ENCODE measurements at regions not wholly inside any gene's neighbourhood (a gene's known extent, or its start where the extent isn't known, plus 50 kb on each side); places are given as distances from the start of the nearest gene placed in this dataset.

GRCh38 chr19:32254509-32254890 is 90.9 kb upstream of the ZNF507 start:
- Histone ChIP-seq H2BK5ac (ENCODE audit: low read length) (no peak overlapping the region), H2AK5ac (ENCODE audit: low read depth, low read length) (no peak overlapping the region), H2BK15ac (ENCODE audit: low read length) (no peak overlapping the region), H3K27me3 (ENCODE audit: control insufficient read depth in 3 of 3, insufficient read depth in 3 of 3, low read depth in 1 of 3, low read length in 3 of 3) (peaks cover 0 to 5% (median 3%) of the 10 kb centered on the region in 3 experiments), H3K14ac (ENCODE audit: low read length) (no peak overlapping the region), H3K23ac (ENCODE audit: low read depth, low read length, poor library complexity) (no peak overlapping the region), H3K18ac (ENCODE audit: low read length) (no peak overlapping the region), H2BK12ac (ENCODE audit: low read length) (no peak overlapping the region), H3K36me3 (replicated peaks in 1 of 2; ENCODE audit: control insufficient read depth in 2 of 2, insufficient read depth in 2 of 2, low read length in 2 of 2) (no peaks in the 10 kb centered on the region), H3K9ac (ENCODE audit: low read depth, low read length, poor library complexity) (no peak overlapping the region), H2AFZ (ENCODE audit: low read length) (no peak overlapping the region), H4K8ac (ENCODE audit: low read depth, low read length) (no peak overlapping the region), H3K79me1 (ENCODE audit: low read depth, low read length) (peaks cover 3% of the 10 kb centered on the region), H3K4me2 (ENCODE audit: insufficient read depth, low read length, poor library complexity, severe bottlenecking) (no peak overlapping the region), H3K9me3 (replicated peaks in 1 of 2; ENCODE audit: control insufficient read depth in 2 of 2, insufficient read depth in 1 of 2, low read depth in 1 of 2, low read length in 2 of 2) (peaks cover 0 to 2% of the 10 kb centered on the region in 2 donors), H4K91ac (ENCODE audit: low read depth, low read length, poor library complexity) (no peak overlapping the region), H3K27ac (replicated peaks; ENCODE audit: low read length) (no peak overlapping the region), H3K4ac (ENCODE audit: low read length) (no peak overlapping the region), H3K4me1 (ENCODE audit: control insufficient read depth in 2 of 2, insufficient read depth in 1 of 2, low read depth in 1 of 2, low read length in 2 of 2) (peaks cover 0 to 2% of the 10 kb centered on the region in 2 donors), H3K4me3 (ENCODE audit: low read length in 2 of 2) (no peak overlapping the region), H2BK120ac (ENCODE audit: low read depth, low read length) (no peak overlapping the region)
- no peak for DNase-seq (ENCODE audit: low spot score)
- no CpG with 5 or more reads among the region's 6 CpGs for WGBS, 2 donors (ENCODE audit: extremely low coverage in 2 of 2, insufficient read length in 2 of 2, insufficient replicate concordance in 1 of 2)

GRCh38 chr19:32255536-32256295 is 89.7 kb upstream of the ZNF507 start:
- WGBS, 2 donors (ENCODE audit: extremely low coverage in 2 of 2, insufficient read length in 2 of 2, insufficient replicate concordance in 1 of 2), result no CpG with 5 or more reads among the region's 8 CpGs
- Histone ChIP-seq H3K27ac (replicated peaks; ENCODE audit: low read length) (no peak overlapping the region), H3K79me1 (ENCODE audit: low read depth, low read length) (peaks cover 3% of the 10 kb centered on the region), H3K14ac (ENCODE audit: low read length) (no peak overlapping the region), H2BK12ac (ENCODE audit: low read length) (no peak overlapping the region), H3K9me3 (replicated peaks in 1 of 2; ENCODE audit: control insufficient read depth in 2 of 2, insufficient read depth in 1 of 2, low read depth in 1 of 2, low read length in 2 of 2) (peaks cover 0 to 2% of the 10 kb centered on the region in 2 donors), H3K4ac (ENCODE audit: low read length) (no peak overlapping the region), H3K36me3 (replicated peaks in 1 of 2; ENCODE audit: control insufficient read depth in 2 of 2, insufficient read depth in 2 of 2, low read length in 2 of 2) (no peaks in the 10 kb centered on the region), H2BK5ac (ENCODE audit: low read length) (no peak overlapping the region), H3K4me3 (ENCODE audit: low read length in 2 of 2) (no peak overlapping the region), H2BK120ac (ENCODE audit: low read depth, low read length) (no peak overlapping the region), H2BK15ac (ENCODE audit: low read length) (peak overlapping the region; percentile 24), H3K9ac (ENCODE audit: low read depth, low read length, poor library complexity) (no peak overlapping the region), H3K27me3 (ENCODE audit: control insufficient read depth in 3 of 3, insufficient read depth in 3 of 3, low read depth in 1 of 3, low read length in 3 of 3) (peaks cover 0 to 5% (median 3%) of the 10 kb centered on the region in 3 experiments), H4K8ac (ENCODE audit: low read depth, low read length) (no peak overlapping the region), H2AK5ac (ENCODE audit: low read depth, low read length) (no peak overlapping the region), H3K23ac (ENCODE audit: low read depth, low read length, poor library complexity) (peak overlapping the region; percentile 52), H3K4me2 (ENCODE audit: insufficient read depth, low read length, poor library complexity, severe bottlenecking) (no peak overlapping the region), H4K91ac (ENCODE audit: low read depth, low read length, poor library complexity) (no peak overlapping the region), H3K4me1 (ENCODE audit: control insufficient read depth in 2 of 2, insufficient read depth in 1 of 2, low read depth in 1 of 2, low read length in 2 of 2) (peaks cover 0 to 2% of the 10 kb centered on the region in 2 donors), H2AFZ (ENCODE audit: low read length) (no peak overlapping the region), H3K18ac (ENCODE audit: low read length) (no peak overlapping the region)
- DNase-seq (ENCODE audit: low spot score), result no peak

GRCh38 chr19:32256341-32256975 is 89.0 kb upstream of the ZNF507 start:
- Histone ChIP-seq H3K14ac (ENCODE audit: low read length) (no peak overlapping the region), H4K91ac (ENCODE audit: low read depth, low read length, poor library complexity) (no peak overlapping the region), H3K36me3 (replicated peaks in 1 of 2; ENCODE audit: control insufficient read depth in 2 of 2, insufficient read depth in 2 of 2, low read length in 2 of 2) (no peaks in the 10 kb centered on the region), H3K9ac (ENCODE audit: low read depth, low read length, poor library complexity) (no peak overlapping the region), H3K18ac (ENCODE audit: low read length) (no peak overlapping the region), H2AFZ (ENCODE audit: low read length) (no peak overlapping the region), H3K4me1 (ENCODE audit: control insufficient read depth in 2 of 2, insufficient read depth in 1 of 2, low read depth in 1 of 2, low read length in 2 of 2) (peaks cover 0 to 2% of the 10 kb centered on the region in 2 donors), H3K9me3 (replicated peaks in 1 of 2; ENCODE audit: control insufficient read depth in 2 of 2, insufficient read depth in 1 of 2, low read depth in 1 of 2, low read length in 2 of 2) (peaks cover 0 to 2% of the 10 kb centered on the region in 2 donors), H3K4me2 (ENCODE audit: insufficient read depth, low read length, poor library complexity, severe bottlenecking) (no peak overlapping the region), H3K27ac (replicated peaks; ENCODE audit: low read length) (no peak overlapping the region), H3K4ac (ENCODE audit: low read length) (no peak overlapping the region), H3K23ac (ENCODE audit: low read depth, low read length, poor library complexity) (no peak overlapping the region), H2AK5ac (ENCODE audit: low read depth, low read length) (no peak overlapping the region), H4K8ac (ENCODE audit: low read depth, low read length) (no peak overlapping the region), H3K27me3 (ENCODE audit: control insufficient read depth in 3 of 3, insufficient read depth in 3 of 3, low read depth in 1 of 3, low read length in 3 of 3) (peaks cover 0 to 5% (median 3%) of the 10 kb centered on the region in 3 experiments), H2BK5ac (ENCODE audit: low read length) (no peak overlapping the region), H2BK120ac (ENCODE audit: low read depth, low read length) (no peak overlapping the region), H3K79me1 (ENCODE audit: low read depth, low read length) (peaks cover 3% of the 10 kb centered on the region), H2BK15ac (ENCODE audit: low read length) (no peak overlapping the region), H2BK12ac (ENCODE audit: low read length) (no peak overlapping the region), H3K4me3 (ENCODE audit: low read length in 2 of 2) (no peak overlapping the region)
- no CpG with 5 or more reads among the region's 15 CpGs for WGBS, 2 donors (ENCODE audit: extremely low coverage in 2 of 2, insufficient read length in 2 of 2, insufficient replicate concordance in 1 of 2)
- DNase-seq (ENCODE audit: low spot score), result no peak

- Histone ChIP-seq H3K14ac (ENCODE audit: low read length) (peak overlapping the region; percentile 32), H3K27me3 (ENCODE audit: control insufficient read depth in 3 of 3, insufficient read depth in 3 of 3, low read depth in 1 of 3, low read length in 3 of 3) (peaks cover 0 to 5% (median 0%) of the 10 kb centered on the region in 3 experiments), H2AFZ (ENCODE audit: low read length) (no peak overlapping the region), H4K8ac (ENCODE audit: low read depth, low read length) (peak overlapping the region; percentile 76), H2BK120ac (ENCODE audit: low read depth, low read length) (no peak overlapping the region), H3K9me3 (replicated peaks in 1 of 2; ENCODE audit: control insufficient read depth in 2 of 2, insufficient read depth in 1 of 2, low read depth in 1 of 2, low read length in 2 of 2) (peaks cover 0 to 2% of the 10 kb centered on the region in 2 donors), H2BK12ac (ENCODE audit: low read length) (no peak overlapping the region), H3K4me3 (ENCODE audit: low read length in 2 of 2) (peak overlapping the region in 1 of 2 donors; percentile 19), H4K91ac (ENCODE audit: low read depth, low read length, poor library complexity) (no peak overlapping the region), H3K4ac (ENCODE audit: low read length) (no peak overlapping the region), H3K27ac (replicated peaks; ENCODE audit: low read length) (no peak overlapping the region), H2BK15ac (ENCODE audit: low read length) (no peak overlapping the region), H3K79me1 (ENCODE audit: low read depth, low read length) (peaks cover 3% of the 10 kb centered on the region), H3K9ac (ENCODE audit: low read depth, low read length, poor library complexity) (no peak overlapping the region), H3K4me2 (ENCODE audit: insufficient read depth, low read length, poor library complexity, severe bottlenecking) (no peak overlapping the region), H3K36me3 (replicated peaks in 1 of 2; ENCODE audit: control insufficient read depth in 2 of 2, insufficient read depth in 2 of 2, low read length in 2 of 2) (no peaks in the 10 kb centered on the region), H3K23ac (ENCODE audit: low read depth, low read length, poor library complexity) (peak overlapping the region; percentile 27), H3K4me1 (ENCODE audit: control insufficient read depth in 2 of 2, insufficient read depth in 1 of 2, low read depth in 1 of 2, low read length in 2 of 2) (peaks cover 0 to 2% of the 10 kb centered on the region in 2 donors), H3K18ac (ENCODE audit: low read length) (peak overlapping the region; percentile 34), H2AK5ac (ENCODE audit: low read depth, low read length) (no peak overlapping the region), H2BK5ac (ENCODE audit: low read length) (no peak overlapping the region)
- no peak for DNase-seq (ENCODE audit: low spot score)
- no CpG with 5 or more reads among the region's 12 CpGs for WGBS, 2 donors (ENCODE audit: extremely low coverage in 2 of 2, insufficient read length in 2 of 2, insufficient replicate concordance in 1 of 2)
Measured at GRCh38 chr19:32257326-32258073, 87.9 kb upstream of the ZNF507 start.

All from neuronal stem cell (in vitro differentiated cells).